HCT116 (cell line): ENCODE measurements at regions not wholly inside any gene's neighbourhood (a gene's known extent, or its start where the extent isn't known, plus 50 kb on each side); places are given as distances from the start of the nearest gene placed in this dataset.

ENCODE experiments used
- ATAC-seq: fragments of 200-7000 bp; cut with Tn5 transposase; 2 replicates; pipeline ENCODE4 v1.9.1; 2020; ENCODE audit warnings: mild to moderate bottlenecking, moderate library complexity
- BruUV-seq: library from RNA; stranded (reverse); fragments of 400-500 nt; replicated peaks from 2 replicates; lab custom pipeline; 2021; lab: Mats Ljungman, UMichigan
- CTCF ChIA-PET: fragments of 300-600 bp; sonication (Branson Sonifier 250); formaldehyde crosslinking; loops from one replicate; lab custom pipeline; 2021; ENCODE audit warnings: antibody characterized with exemption; lab: Charles Lee
- POLR2A ChIA-PET: fragments of 300-600, 350-600 bp; sonication (Branson Sonifier 250); formaldehyde crosslinking; loops from one replicate; lab custom pipeline; 2021; ENCODE audit warnings: antibody characterized with exemption; lab: Charles Lee
- RAD21 ChIA-PET, 2 experiments: fragments of 300-600 bp; sonication (Branson Sonifier 250); formaldehyde crosslinking; loops; one replicate each; lab custom pipeline; 2023; ENCODE audit warnings: low total read pairs in 2 of 2; ENCODE audit not compliant: uncharacterized antibody in 2 of 2, unreplicated experiment in 2 of 2, low non-redundant PET in 1 of 2; lab: Charles Lee
- DNase-seq: peaks from one replicate; pipeline ENCODE4 v3.0.0-alpha.2; 2010; ENCODE audit warnings: low read depth, low spot score
- H2AFZ ChIP-seq: fragments of 200-600 bp; shearing (Covaris generic), sonication (generic); 2 replicates; pipeline ENCODE4 v1.6.1; 2017; ENCODE audit warnings: low read depth, mixed run types, mixed read lengths, antibody characterized with exemption, low read length; ENCODE audit not compliant: poor library complexity, severe bottlenecking
- H3K27ac ChIP-seq: 2 replicates; pipeline ENCODE4 v1.5.1; 2012; ENCODE audit warnings: low read depth, low read length
- H3K27me3 ChIP-seq: fragments of 200-600 bp; sonication (generic); 2 replicates; pipeline ENCODE4 v1.6.1; 2016; ENCODE audit warnings: mixed run types, low read length, mixed read lengths; ENCODE audit not compliant: insufficient read depth
- H3K36me3 ChIP-seq, 2 experiments: fragments of 200-500 bp in 1 of 2; fragments of 200-600 bp in 1 of 2; sonication (Bioruptor generic) in 1 of 2; sonication (generic) in 1 of 2; 2 replicates each; pipeline versions ENCODE4 v1.5.1 to v1.6.1; 2014 to 2016; ENCODE audit warnings: low read length in 2 of 2, inconsistent platforms in 1 of 2, mixed read lengths in 1 of 2, mixed run types in 1 of 2; ENCODE audit not compliant: insufficient read depth in 2 of 2, control insufficient read depth in 1 of 2
- H3K4me1 ChIP-seq, 2 experiments: fragments of 200-600 bp in 1 of 2; sonication (generic) in 1 of 2; 2 replicates each; pipeline versions ENCODE4 v1.5.1 to v1.6.1; 2012 to 2017; ENCODE audit warnings: low read length in 2 of 2, inconsistent platforms in 1 of 2, mild to moderate bottlenecking in 1 of 2, mixed read lengths in 1 of 2, mixed run types in 1 of 2, moderate library complexity in 1 of 2; ENCODE audit not compliant: insufficient read depth in 2 of 2, control insufficient read depth in 1 of 2
- H3K4me2 ChIP-seq: fragments of 200-600 bp; sonication (generic); 2 replicates; pipeline ENCODE4 v1.6.1; 2017; ENCODE audit warnings: mixed run types, low read length, mixed read lengths
- H3K4me3 ChIP-seq, 2 experiments: fragments of 200-600 bp in 1 of 2; sonication (generic) in 1 of 2; replicated peaks in 1 of 2; 2 replicates each; pipeline ENCODE4 v1.5.1; 2011 to 2016; ENCODE audit warnings: low read length in 2 of 2, control low read depth in 1 of 2, low read depth in 1 of 2, mild to moderate bottlenecking in 1 of 2, mixed read lengths in 1 of 2, mixed run types in 1 of 2
- H3K79me2 ChIP-seq: fragments of 200-600 bp; sonication (generic); 2 replicates; pipeline ENCODE4 v1.6.1; 2017; ENCODE audit warnings: mild to moderate bottlenecking, mixed run types, low read length, moderate library complexity, mixed read lengths; ENCODE audit not compliant: insufficient read depth
- H3K9ac ChIP-seq: fragments of 200-600 bp; sonication (generic); 2 replicates; pipeline ENCODE4 v1.6.1; 2016; ENCODE audit warnings: low read length, mixed read lengths
- H3K9me2 ChIP-seq: fragments of 200-600 bp; sonication (generic), shearing (Covaris generic); 2 replicates; pipeline ENCODE4 v1.6.1; 2017; ENCODE audit warnings: mixed run types, mild to moderate bottlenecking, moderate library complexity; ENCODE audit not compliant: insufficient read depth
- H3K9me3 ChIP-seq, 2 experiments: fragments of 200-500 bp in 1 of 2; fragments of 200-600 bp in 1 of 2; sonication (Bioruptor generic) in 1 of 2; sonication (generic) in 1 of 2; 2 replicates each; pipeline ENCODE4 v1.6.1; 2014 to 2017; ENCODE audit warnings: low read length in 2 of 2, mixed read lengths in 2 of 2, inconsistent platforms in 1 of 2, low read depth in 1 of 2, mild to moderate bottlenecking in 1 of 2, mixed run types in 1 of 2, moderate library complexity in 1 of 2; ENCODE audit not compliant: control insufficient read depth in 1 of 2, insufficient read depth in 1 of 2
- H4K20me1 ChIP-seq: fragments of 200-600 bp; sonication (generic), shearing (Covaris generic); 2 replicates; pipeline ENCODE4 v1.6.1; 2017; ENCODE audit warnings: mixed run types, mild to moderate bottlenecking, moderate library complexity; ENCODE audit not compliant: insufficient read depth
- CEBPB ChIP-seq: IDR thresholded peaks from 2 replicates; pipeline ENCODE4 v1.6.1; 2012; ENCODE audit warnings: low read depth
- EGR1 ChIP-seq: IDR thresholded peaks from 2 replicates; pipeline ENCODE4 v1.6.1; 2012; ENCODE audit warnings: low read depth
- EZH2 ChIP-seq: fragments of 200-600 bp; sonication (generic); IDR thresholded peaks from 2 replicates; pipeline ENCODE4 v1.6.1; 2017; ENCODE audit warnings: antibody characterized with exemption, mixed run types
- EZH2phosphoT487 ChIP-seq: fragments of 200-600 bp; IDR thresholded peaks from 2 replicates; pipeline ENCODE4 v1.6.1; 2018; ENCODE audit warnings: antibody characterized with exemption, borderline replicate concordance
- FOSL1 ChIP-seq: IDR thresholded peaks from 2 replicates; pipeline ENCODE4 v1.6.1; 2012; ENCODE audit warnings: low read depth
- JUND ChIP-seq: IDR thresholded peaks from 2 replicates; pipeline ENCODE4 v1.6.1; 2012
- POLR2A ChIP-seq: IDR thresholded peaks from 2 replicates; pipeline ENCODE4 v1.7.0; 2011; ENCODE audit warnings: borderline replicate concordance; ENCODE audit not compliant: insufficient read depth, insufficient read length; ENCODE audit errors: extremely low read depth
- RAD21 ChIP-seq: IDR thresholded peaks from 2 replicates; pipeline ENCODE4 v1.6.1; 2012; ENCODE audit warnings: low read depth, mild to moderate bottlenecking
- SIN3A ChIP-seq: IDR thresholded peaks from 2 replicates; pipeline ENCODE4 v1.6.1; 2012; ENCODE audit warnings: low read depth
- SP1 ChIP-seq: IDR thresholded peaks from 2 replicates; pipeline ENCODE4 v1.6.1; 2012; ENCODE audit warnings: low read depth
- YY1 ChIP-seq: IDR thresholded peaks from 2 replicates; pipeline ENCODE4 v1.6.1; 2011; ENCODE audit warnings: low read length, low read depth, moderate library complexity, mild to moderate bottlenecking; ENCODE audit not compliant: insufficient replicate concordance; ENCODE audit errors: extremely low read depth
- ZBTB33 ChIP-seq: IDR thresholded peaks from 2 replicates; pipeline ENCODE4 v1.6.1; 2011; ENCODE audit warnings: mild to moderate bottlenecking, low read length, moderate library complexity; ENCODE audit not compliant: insufficient replicate concordance; ENCODE audit errors: extremely low read depth
- ZNF274 ChIP-seq: fragments of 200-500 bp; sonication (Bioruptor generic); IDR thresholded peaks from 2 replicates; pipeline ENCODE4 v1.6.1; 2014; ENCODE audit warnings: mild to moderate bottlenecking, low read depth, low read length, inconsistent platforms
- intact Hi-C: fragments of 100-400 bp; cut with micrococcal nuclease; formaldehyde crosslinking; loops from 2 replicates; pipeline ENCODE4 v1.10.0; 2022
- TF ChIP-seq, protein P1 (sequence below): IDR thresholded peaks from 2 replicates; pipeline ENCODE4 v1.6.1; 2012; ENCODE audit warnings: low read depth
- TF ChIP-seq, protein P2 (sequence below): IDR thresholded peaks from 2 replicates; pipeline ENCODE4 v1.6.1; 2012

GRCh38 chr5:148913985-148914431 is 87.6 kb downstream of the ADRB2 start:
- RAD21 ChIA-PET: interaction anchor here in 1 of 2 experiments (1.9 kb wide), 1 partner anchor 201 kb away, joined by 6 read pairs; no protein-coding TSS in a partner anchor
- intact Hi-C loops: loop anchor here (5.0 kb wide), 1 partner anchor 182 kb away; no protein-coding TSS in a partner anchor
- no peak; the same call in 1 of the 2 replicates for ATAC-seq
- POLR2A ChIA-PET: no interaction called here
- peak overlapping the region; percentile 71 for H3K4me2 ChIP-seq
- H3K79me2 ChIP-seq: no peaks in the 10 kb centered on the region
- H3K36me3 ChIP-seq: no peaks in the 10 kb centered on the region
- DNase-seq: no peak
- CTCF ChIA-PET: interaction anchor here (0.8 to 4.5 kb wide), 7 partner anchors 44 to 201 kb away, joined by 3 to 36 read pairs (median 3); no protein-coding TSS in a partner anchor
- H4K20me1 ChIP-seq: no peaks in the 10 kb centered on the region
- peak overlapping the region; percentile 52 for H2AFZ ChIP-seq
- peak overlapping the region; percentile 19; the same call in 1 of the 2 replicates for H3K27ac ChIP-seq
- H3K4me3 ChIP-seq: no peak overlapping the region
- no peaks in the 10 kb centered on the region for H3K9me3 ChIP-seq
- peak overlapping the region; percentile 40; the same call in 1 of the 2 replicates for H3K9ac ChIP-seq
- no peak for TF ChIP-seq EGR1
- TF ChIP-seq SIN3A: no peak
- no peak for TF ChIP-seq EZH2phosphoT487
- TF ChIP-seq CEBPB: no peak
- TF ChIP-seq, all 23 proteins: peak for 0
- Histone ChIP-seq H3K4me1 (peaks cover 21 to 65% of the 10 kb centered on the region in 2 experiments), H3K9me2 (no peaks in the 10 kb centered on the region), H3K27me3 (no peaks in the 10 kb centered on the region)
- BruUV-seq: no TSS peak

GRCh38 chr5:148915224-148915817 is 88.9 kb downstream of the ADRB2 start:
- DNase-seq: no peak
- Histone ChIP-seq H2AFZ (peak overlapping the region; percentile 14), H4K20me1 (no peaks in the 10 kb centered on the region), H3K4me1 (peaks cover 17 to 53% of the 10 kb centered on the region in 2 experiments), H3K36me3 (no peaks in the 10 kb centered on the region), H3K79me2 (no peaks in the 10 kb centered on the region), H3K9me2 (no peaks in the 10 kb centered on the region), H3K27ac (no peak overlapping the region), H3K9ac (no peak overlapping the region), H3K4me2 (no peak overlapping the region), H3K4me3 (no peak overlapping the region), H3K9me3 (no peaks in the 10 kb centered on the region), H3K27me3 (no peaks in the 10 kb centered on the region)
- ChIA-PET CTCF (interaction anchor here (1.0 to 1.8 kb wide), 2 partner anchors 42 to 174 kb away, joined by 3 to 13 read pairs; no protein-coding TSS in a partner anchor), RAD21 (no interaction called here), POLR2A (no interaction called here)
- no TSS peak for BruUV-seq
- intact Hi-C loops: no loop called here
- ATAC-seq: no peak
- TF ChIP-seq, protein P1, sequence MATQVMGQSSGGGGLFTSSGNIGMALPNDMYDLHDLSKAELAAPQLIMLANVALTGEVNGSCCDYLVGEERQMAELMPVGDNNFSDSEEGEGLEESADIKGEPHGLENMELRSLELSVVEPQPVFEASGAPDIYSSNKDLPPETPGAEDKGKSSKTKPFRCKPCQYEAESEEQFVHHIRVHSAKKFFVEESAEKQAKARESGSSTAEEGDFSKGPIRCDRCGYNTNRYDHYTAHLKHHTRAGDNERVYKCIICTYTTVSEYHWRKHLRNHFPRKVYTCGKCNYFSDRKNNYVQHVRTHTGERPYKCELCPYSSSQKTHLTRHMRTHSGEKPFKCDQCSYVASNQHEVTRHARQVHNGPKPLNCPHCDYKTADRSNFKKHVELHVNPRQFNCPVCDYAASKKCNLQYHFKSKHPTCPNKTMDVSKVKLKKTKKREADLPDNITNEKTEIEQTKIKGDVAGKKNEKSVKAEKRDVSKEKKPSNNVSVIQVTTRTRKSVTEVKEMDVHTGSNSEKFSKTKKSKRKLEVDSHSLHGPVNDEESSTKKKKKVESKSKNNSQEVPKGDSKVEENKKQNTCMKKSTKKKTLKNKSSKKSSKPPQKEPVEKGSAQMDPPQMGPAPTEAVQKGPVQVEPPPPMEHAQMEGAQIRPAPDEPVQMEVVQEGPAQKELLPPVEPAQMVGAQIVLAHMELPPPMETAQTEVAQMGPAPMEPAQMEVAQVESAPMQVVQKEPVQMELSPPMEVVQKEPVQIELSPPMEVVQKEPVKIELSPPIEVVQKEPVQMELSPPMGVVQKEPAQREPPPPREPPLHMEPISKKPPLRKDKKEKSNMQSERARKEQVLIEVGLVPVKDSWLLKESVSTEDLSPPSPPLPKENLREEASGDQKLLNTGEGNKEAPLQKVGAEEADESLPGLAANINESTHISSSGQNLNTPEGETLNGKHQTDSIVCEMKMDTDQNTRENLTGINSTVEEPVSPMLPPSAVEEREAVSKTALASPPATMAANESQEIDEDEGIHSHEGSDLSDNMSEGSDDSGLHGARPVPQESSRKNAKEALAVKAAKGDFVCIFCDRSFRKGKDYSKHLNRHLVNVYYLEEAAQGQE: no peak
- TF ChIP-seq RAD21 (no peak), SIN3A (no peak), ZNF274 (no peak), EZH2 (no peak), JUND (no peak), ZBTB33 (no peak), YY1 (no peak), SP1 (no peak), FOSL1 (no peak), POLR2A (no peak)
- TF ChIP-seq, protein P2, sequence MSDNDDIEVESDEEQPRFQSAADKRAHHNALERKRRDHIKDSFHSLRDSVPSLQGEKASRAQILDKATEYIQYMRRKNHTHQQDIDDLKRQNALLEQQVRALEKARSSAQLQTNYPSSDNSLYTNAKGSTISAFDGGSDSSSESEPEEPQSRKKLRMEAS: no peak
